GM18868 (cell line): ENCODE measurements at regions not wholly inside any gene's neighbourhood (a gene's known extent, or its start where the extent isn't known, plus 50 kb on each side); places are given as distances from the start of the nearest gene placed in this dataset.
"Not testable (repeated sequence)": the region's sequence is repeated elsewhere in the genome, so short reads cannot be mapped to it uniquely, and the experiment has no call there.

ENCODE experiments used
- ATAC-seq: cut with Tn5 transposase; IDR thresholded peaks from one replicate; pipeline ENCODE4 v1.9.1; 2021; ENCODE audit warnings: mild to moderate bottlenecking, moderate library complexity; ENCODE audit not compliant: unreplicated experiment

DNA sequence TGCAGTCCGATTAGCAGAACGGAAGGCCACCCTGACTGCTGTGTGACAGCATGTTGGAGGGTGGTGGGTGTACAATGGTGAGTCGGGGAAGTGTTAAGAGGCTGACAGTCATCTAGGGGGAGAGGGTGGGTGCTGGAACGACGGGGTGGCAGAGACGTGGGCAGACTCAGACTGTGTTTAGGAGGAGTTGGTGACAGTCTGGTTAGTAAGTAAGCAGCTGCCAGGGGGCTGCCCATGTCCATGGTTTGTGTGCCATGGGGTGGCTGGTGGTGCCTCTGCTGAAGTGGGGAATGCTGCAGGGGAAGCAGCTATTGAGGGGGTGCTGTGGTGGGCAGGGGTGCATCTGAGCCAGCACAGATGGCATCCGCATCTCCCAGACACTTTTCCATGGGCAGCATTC, 51.3 kb upstream of the BOD1 start:
- no peak for ATAC-seq

GRCh38 chr5:173668245-173668800, 51.9 kb upstream of the BOD1 start:
- no peak for ATAC-seq

- no peak for ATAC-seq
These were observed 52.5 kb upstream of the BOD1 start for GRCh38 chr5:173668910-173669309.

- ATAC-seq, result no peak
These were observed 53.0 kb upstream of the BOD1 start for GRCh38 chr5:173669483-173669882.

- ATAC-seq, result no peak
These were observed 53.7 kb upstream of the BOD1 start for GRCh38 chr5:173670130-173670651.

GRCh38 chr5:173670791-173671120, 54.3 kb upstream of the BOD1 start:
- ATAC-seq, result no peak

DNA sequence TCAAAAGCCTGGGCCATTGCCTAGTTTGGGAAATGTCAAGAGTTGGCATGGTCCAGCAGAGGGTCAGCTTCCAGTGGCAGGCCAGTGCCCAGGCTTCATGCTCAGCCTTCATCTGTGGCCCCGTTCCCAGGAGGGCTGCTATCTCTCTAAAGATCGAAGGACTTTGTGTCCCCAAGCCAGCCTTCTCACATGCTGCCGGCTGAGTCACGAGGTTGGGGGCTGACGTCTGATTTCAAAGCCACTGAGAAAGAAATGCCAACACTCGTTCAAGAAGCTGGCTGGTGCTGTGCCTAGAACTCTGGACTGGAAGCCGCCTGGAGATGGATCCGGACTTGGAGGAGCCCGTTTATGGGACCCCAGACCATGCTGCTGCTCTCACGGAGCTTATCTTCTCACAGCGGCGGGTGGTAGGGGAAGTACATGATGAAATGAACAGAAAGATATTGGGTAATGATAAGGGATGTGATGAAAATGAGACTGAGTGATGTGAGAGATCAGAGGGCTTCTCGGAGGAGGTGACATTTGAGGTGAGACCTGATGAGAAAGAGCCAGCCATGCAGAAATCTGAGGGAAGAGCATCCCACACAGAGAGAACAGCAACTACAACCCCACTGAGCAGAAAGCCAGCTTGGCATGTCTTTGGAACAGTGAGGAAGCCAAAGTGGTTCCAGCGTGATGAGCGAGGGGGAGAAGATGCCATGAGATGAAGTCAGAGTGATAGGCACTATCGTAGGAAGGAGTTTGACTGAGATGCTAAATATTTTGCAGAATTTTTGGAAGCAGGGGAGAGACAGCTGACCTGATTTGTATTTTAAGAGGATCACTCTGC, 54.9 kb upstream of the BOD1 start:
- ATAC-seq, result no peak

DNA sequence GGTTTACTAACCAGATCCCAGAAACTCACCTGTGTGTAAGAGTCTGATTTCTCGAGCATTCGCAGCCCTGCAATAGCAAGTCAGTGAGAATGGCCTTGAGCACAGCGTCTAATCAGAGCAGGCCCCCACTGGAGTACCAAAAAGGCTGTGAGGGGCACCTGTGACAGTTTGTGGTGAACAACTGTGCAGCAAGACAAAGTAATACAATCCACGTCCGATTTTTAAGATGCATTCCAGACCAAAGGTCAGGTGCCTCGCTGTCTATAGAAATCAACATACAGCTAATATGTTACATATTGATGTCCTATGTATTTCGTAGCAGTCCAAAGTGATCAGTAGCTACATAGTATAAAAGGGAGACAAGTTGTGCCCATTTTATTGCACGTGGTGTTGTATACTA, 55.7 kb upstream of the BOD1 start:
- no peak for ATAC-seq

GRCh38 chr5:173672891-173673290, 56.4 kb upstream of the BOD1 start:
- ATAC-seq, result no peak

GRCh38 chr5:173673295-173674101, 57.0 kb upstream of the BOD1 start:
- ATAC-seq, result no peak

DNA sequence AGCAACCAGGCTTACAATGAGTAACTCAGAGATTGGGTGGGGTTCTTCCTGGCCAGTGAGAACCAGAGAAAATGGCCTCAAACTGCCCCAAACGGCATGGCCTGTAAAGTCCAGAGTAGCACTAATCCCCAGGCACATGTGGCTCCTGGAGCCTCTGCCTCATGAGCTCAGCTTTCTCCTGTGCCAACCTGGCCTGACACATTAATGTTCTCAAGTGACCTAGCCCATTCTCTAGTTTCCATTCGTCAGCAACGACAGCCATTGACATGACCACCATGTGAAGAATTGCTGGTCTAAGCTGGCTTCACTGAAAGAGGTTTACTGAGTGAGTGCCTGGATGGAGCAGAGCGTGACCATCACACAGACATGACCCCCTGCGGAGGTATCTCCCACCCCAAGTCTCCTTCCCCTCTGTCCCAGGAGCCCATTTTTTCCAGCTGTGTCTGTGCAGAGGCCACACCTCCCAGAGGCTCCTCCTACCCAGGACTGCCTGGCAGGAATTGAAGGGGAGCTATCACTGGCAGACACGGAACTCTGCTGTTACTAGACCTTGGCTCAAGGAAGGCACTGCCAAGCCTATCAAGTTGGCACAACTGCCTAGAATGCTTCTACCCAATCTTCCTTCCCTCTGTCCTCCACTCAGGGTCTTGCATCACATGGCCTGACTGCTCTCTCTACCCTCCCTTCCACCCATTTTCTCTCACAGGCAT, 59.0 kb upstream of the BOD1 start:
- no peak for ATAC-seq

- no peak for ATAC-seq
These were observed 59.9 kb upstream of the BOD1 start for GRCh38 chr5:173676375-173676774.

DNA sequence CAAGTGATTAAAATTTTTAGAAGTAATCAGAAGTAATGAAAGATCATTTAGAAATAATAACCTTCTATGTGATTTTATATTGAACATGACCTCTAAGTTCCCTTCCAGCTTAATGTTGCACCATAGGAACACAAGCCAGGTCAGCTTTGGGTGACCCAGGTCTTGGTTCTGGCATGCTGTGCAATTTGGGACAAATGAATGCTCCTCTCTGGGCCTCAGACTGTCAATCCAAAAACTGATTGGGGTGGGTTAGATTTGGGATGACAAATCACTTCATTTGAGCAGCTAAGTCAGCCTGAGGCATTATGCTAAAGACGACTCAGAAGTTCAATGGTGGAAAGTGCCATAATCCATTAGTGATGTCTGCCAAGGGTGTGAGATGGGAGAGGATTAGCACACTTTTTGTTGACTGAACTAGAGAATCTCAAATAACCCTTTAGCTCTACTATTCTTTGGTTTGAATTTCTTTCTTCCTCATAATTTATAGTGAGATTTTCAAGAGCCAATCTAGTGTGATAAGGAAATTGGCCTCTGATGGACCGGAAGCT, 60.7 kb upstream of the BOD1 start:
- ATAC-seq, result no peak

DNA sequence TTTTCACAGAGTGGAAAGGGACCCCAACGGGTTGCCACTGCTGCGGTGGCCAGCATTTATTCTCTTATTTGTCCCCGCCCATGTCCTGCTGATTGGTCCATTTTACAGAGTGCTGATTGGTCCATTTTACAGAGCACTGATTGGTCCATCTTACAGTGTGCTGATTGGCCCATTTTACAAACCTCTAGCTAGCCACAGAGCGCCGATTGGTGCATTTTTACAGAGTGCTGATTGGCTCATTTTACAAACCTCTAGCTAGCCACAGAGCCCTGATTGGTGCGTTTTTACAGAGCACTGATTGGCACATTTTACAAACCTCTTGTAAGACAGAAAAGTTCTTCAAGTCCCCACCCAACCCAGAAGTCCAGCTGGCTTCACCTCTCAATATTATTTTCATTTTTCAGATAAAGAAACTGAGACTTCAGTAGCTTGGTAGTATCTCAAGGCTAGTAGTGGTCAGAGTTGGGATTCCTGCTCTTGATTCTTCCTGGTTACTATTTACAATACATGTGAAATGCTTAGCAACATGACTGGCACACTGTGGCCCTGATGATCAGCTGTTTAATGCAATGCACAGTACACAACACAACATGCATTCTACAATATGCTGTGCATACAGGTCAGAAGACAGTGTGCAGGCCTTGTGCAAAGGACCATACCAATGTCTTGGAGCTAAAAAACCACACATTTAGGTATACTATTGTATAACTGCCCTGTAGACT, 63.6 kb upstream of the BOD1 start:
- peak; percentile 57 for ATAC-seq

DNA sequence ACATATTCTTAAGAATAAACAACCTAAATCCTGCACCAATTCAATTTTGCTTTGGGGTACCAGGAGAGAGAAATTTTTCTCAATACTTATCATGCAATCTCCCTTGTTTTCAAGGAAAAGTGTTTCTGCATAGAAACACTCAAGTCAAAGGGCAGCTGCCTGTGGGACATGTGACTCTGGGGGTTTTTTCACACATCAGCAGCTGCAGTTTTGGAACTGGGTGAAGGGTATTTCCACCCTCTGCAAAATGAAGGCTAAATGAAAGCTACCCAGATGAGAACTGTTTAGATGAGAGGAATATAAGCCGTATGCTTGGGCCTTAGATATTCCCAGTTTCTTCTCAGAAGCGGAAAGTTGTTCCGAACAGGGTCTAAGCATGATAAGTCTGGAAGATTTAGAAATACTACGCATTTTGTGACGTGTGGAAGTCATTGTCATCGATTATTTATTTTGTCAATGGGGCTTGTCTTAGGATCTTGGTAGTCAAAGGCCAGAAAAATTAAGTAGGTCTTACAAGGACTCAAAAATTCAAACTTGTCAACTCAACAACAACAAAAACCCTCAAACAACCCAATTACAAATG, 64.3 kb upstream of the BOD1 start:
- ATAC-seq, result peak; percentile 90

- no peak for ATAC-seq
These were observed 65.9 kb upstream of the BOD1 start for GRCh38 chr5:173682313-173682712.

- not testable (repeated sequence) for ATAC-seq
These were observed 68.1 kb upstream of the BOD1 start for GRCh38 chr5:173684535-173684934.

DNA sequence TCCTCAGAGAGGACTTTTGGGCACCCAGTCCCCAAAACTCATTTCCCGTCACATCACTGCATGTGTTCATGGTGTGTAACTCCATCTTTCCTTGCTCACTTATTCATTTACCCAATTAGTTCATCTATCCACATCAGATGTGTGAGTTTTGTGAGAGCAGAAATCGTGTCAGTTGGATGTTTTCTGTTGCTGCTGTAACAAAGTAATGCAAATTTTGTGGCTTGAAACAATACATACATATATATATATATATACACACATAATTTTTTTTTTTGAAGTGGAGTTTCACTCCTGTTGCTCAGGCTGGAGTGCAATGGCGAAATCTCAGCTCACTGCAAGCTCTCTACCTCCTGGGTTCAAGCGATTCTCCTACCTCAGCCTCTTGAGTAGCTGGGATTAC, 70.5 kb upstream of the BOD1 start:
- ATAC-seq, result no peak

GRCh38 chr5:173688703-173689102, 72.3 kb upstream of the BOD1 start:
- ATAC-seq, result no peak
